K562 (cell line): ENCODE measurements at regions not wholly inside any gene's neighbourhood (a gene's known extent, or its start where the extent isn't known, plus 50 kb on each side); places are given as distances from the start of the nearest gene placed in this dataset.

ENCODE experiments used
- ATAC-seq: fragments of 200-7000 bp; cut with Tn5 transposase; 3 replicates; pipeline ENCODE4 v1.9.1; 2020; ENCODE audit warnings: moderate library complexity
- BruUV-seq: library from RNA; stranded (reverse); fragments of 400-500 nt; replicated peaks from 2 replicates; lab custom pipeline; 2021; lab: Mats Ljungman, UMichigan
- CTCF ChIA-PET: fragments of 300-600 bp; formaldehyde crosslinking; extraction: SDS; loops from one replicate; lab custom pipeline; 2021; ENCODE audit warnings: low intra/inter-chr PET ratio; lab: Yijun Ruan, JAX
- POLR2A ChIA-PET: fragments of 300-600, 350-650 bp; sonication (Branson Sonifier 250); formaldehyde crosslinking; extraction: SDS; loops from one replicate; lab custom pipeline; 2021; ENCODE audit warnings: antibody characterized with exemption, inconsistent platforms; lab: Yijun Ruan, JAX
- DNase-seq, 4 experiments: peaks; one replicate each; pipeline versions ENCODE4 v3.0.0 to v3.0.0-alpha.2; 2011 to 2018; ENCODE audit warnings: low spot score in 3 of 4, mixed read lengths in 3 of 4; ENCODE audit errors: extremely low read depth in 1 of 4
- FAIRE-seq: peaks from 2 replicates; lab custom pipeline; 2011; peaks lifted over from hg19 to GRCh38; lab: Jason Lieb, UNC
- H2AFZ ChIP-seq: 2 replicates; pipeline ENCODE4 v1.6.0; 2011; ENCODE audit warnings: low read depth, low read length, control low read depth, inconsistent platforms
- H3K27ac ChIP-seq: fragments of 200-600 bp; 3 replicates; pipeline ENCODE4 v1.8.0; 2011; ENCODE audit warnings: low read depth, mild to moderate bottlenecking, control low read depth, inconsistent platforms, low read length, moderate library complexity, mixed read lengths; ENCODE audit errors: extremely low read depth
- H3K27me3 ChIP-seq, 2 experiments: fragments of 300-600 bp in 1 of 2; 2 replicates in 1 of 2; 3 replicates in 1 of 2; pipeline versions ENCODE4 v1.6.0 to v1.8.0; 2011; ENCODE audit warnings: inconsistent platforms in 2 of 2, low read length in 2 of 2, mild to moderate bottlenecking in 1 of 2, mixed read lengths in 1 of 2, moderate library complexity in 1 of 2; ENCODE audit not compliant: control insufficient read depth in 2 of 2, insufficient read depth in 2 of 2
- H3K36me3 ChIP-seq: fragments of 300-600 bp; 3 replicates; pipeline ENCODE4 v1.8.0; 2011; ENCODE audit warnings: mild to moderate bottlenecking, low read length, inconsistent platforms; ENCODE audit not compliant: control insufficient read depth, insufficient read depth
- H3K4me1 ChIP-seq, 2 experiments: fragments of 200-600 bp in 1 of 2; replicated peaks in 1 of 2; 2 replicates in 1 of 2; 3 replicates in 1 of 2; pipeline versions ENCODE4 v1.5.1 to v1.8.0; 2011; ENCODE audit warnings: inconsistent platforms in 2 of 2, low read length in 2 of 2, mild to moderate bottlenecking in 1 of 2, mixed read lengths in 1 of 2, moderate library complexity in 1 of 2; ENCODE audit not compliant: control insufficient read depth in 2 of 2, insufficient read depth in 2 of 2
- H3K4me2 ChIP-seq: 2 replicates; pipeline ENCODE4 v1.6.1; 2011; ENCODE audit warnings: low read length, control low read depth, inconsistent platforms, mixed read lengths; ENCODE audit not compliant: insufficient read depth
- H3K4me3 ChIP-seq: fragments of 200-600 bp; sonication (generic), shearing (Covaris generic); 2 replicates; pipeline ENCODE4 v1.5.1; 2016; ENCODE audit warnings: control low read depth, inconsistent platforms
- H3K79me2 ChIP-seq: fragments of 200-600 bp; 3 replicates; pipeline ENCODE4 v1.8.0; 2011; ENCODE audit warnings: low read length, inconsistent platforms; ENCODE audit not compliant: control insufficient read depth, insufficient read depth
- H3K9ac ChIP-seq, 2 experiments: 2 replicates each; pipeline versions ENCODE4 v1.6.0 to v1.6.1; 2011; ENCODE audit warnings: low read depth in 2 of 2, low read length in 2 of 2, control low read depth in 1 of 2, inconsistent platforms in 1 of 2, mild to moderate bottlenecking in 1 of 2, mixed read lengths in 1 of 2; ENCODE audit not compliant: insufficient read depth in 1 of 2
- H3K9me1 ChIP-seq: one replicate; pipeline ENCODE4 v1.6.0; 2011; ENCODE audit warnings: inconsistent platforms, mild to moderate bottlenecking, low read length, moderate library complexity; ENCODE audit not compliant: control insufficient read depth, insufficient read depth
- H3K9me3 ChIP-seq: replicated peaks from 2 replicates; pipeline ENCODE4 v1.5.1; 2011; ENCODE audit warnings: low read depth, low read length, inconsistent platforms; ENCODE audit not compliant: control insufficient read depth, insufficient read depth
- H4K20me1 ChIP-seq: replicated peaks from 2 replicates; pipeline ENCODE4 v1.6.1; 2011; ENCODE audit warnings: low read length, inconsistent platforms, mixed read lengths; ENCODE audit not compliant: control insufficient read depth, insufficient read depth
- CBX8 ChIP-seq: fragments of 200-600 bp; sonication (generic); IDR thresholded peaks from 2 replicates; pipeline ENCODE4 v1.6.1; 2012; ENCODE audit warnings: borderline replicate concordance, mixed run types, low read depth, mild to moderate bottlenecking, moderate library complexity, mixed read lengths, low read length, control low read depth, inconsistent platforms; ENCODE audit not compliant: poor library complexity, severe bottlenecking; ENCODE audit errors: extremely low read depth
- CCNT2 ChIP-seq: IDR thresholded peaks from 2 replicates; pipeline ENCODE4 v1.6.1; 2011; ENCODE audit warnings: borderline replicate concordance, low read depth, mild to moderate bottlenecking, moderate library complexity, mixed read lengths, low read length; ENCODE audit not compliant: insufficient read length; ENCODE audit errors: extremely low read depth
- ETV5 ChIP-seq: sonication (generic); formaldehyde crosslinking; IDR thresholded peaks from 2 replicates; pipeline ENCODE4 v1.4.0; 2020; ENCODE audit warnings: low read depth, mild to moderate bottlenecking, missing genetic modification reagents
- GABPA ChIP-seq: fragments of 200-800 bp; sonication (Bioruptor generic); conservative IDR thresholded peaks from 2 replicates; pipeline ENCODE4 v1.6.1; 2016; ENCODE audit warnings: low read depth, missing genetic modification characterization, missing compliant biosample characterization
- NFXL1 ChIP-seq: fragments of 450-650 bp; formaldehyde crosslinking; IDR thresholded peaks from 2 replicates; pipeline ENCODE4 v1.4.0; 2021; ENCODE audit warnings: mild to moderate bottlenecking
- TAF9B ChIP-seq: fragments of 450-650 bp; IDR thresholded peaks from 2 replicates; pipeline ENCODE4 v1.6.1; 2018; ENCODE audit warnings: mild to moderate bottlenecking; ENCODE audit not compliant: partially characterized antibody
- ZBTB12 ChIP-seq: fragments of 250-450 bp; sonication (Bioruptor Pico); IDR thresholded peaks from 2 replicates; pipeline ENCODE4 v1.4.0; 2020
- ZNF316 ChIP-seq: fragments of 450-650 bp; IDR thresholded peaks from 2 replicates; pipeline ENCODE4 v1.6.1; 2016
- WGBS: fragments of 100-300 bp; shearing (Covaris generic); methylation state at CpG from one replicate; pipeline ENCODE4 v1.1.6; 2016; ENCODE audit warnings: low coverage, mixed read lengths; ENCODE audit not compliant: insufficient coverage; ENCODE audit errors: missing lambda C conversion rate; 5-methylcytosine and 5-hydroxymethylcytosine counted together
- in situ Hi-C: fragments of 300-500 bp; cut with MboI; formaldehyde crosslinking; loops from 4 replicates; pipeline ENCODE4 v1.15.0; 2018; ENCODE audit warnings: inconsistent platforms, mixed read lengths
- intact Hi-C: fragments of 100-400 bp; cut with micrococcal nuclease; formaldehyde crosslinking; loops from 2 replicates; pipeline ENCODE4 v1.14.2; 2022

GRCh38 chr3:144173491-144173890 is 201.9 kb downstream of the DIPK2A start:
- POLR2A ChIA-PET: no interaction called here

More at GRCh38 chr3:144173491-144173890, 201.9 kb downstream of the DIPK2A start:
- H2AFZ ChIP-seq: no peak overlapping the region
- no peak overlapping the region for H3K9ac ChIP-seq
- no peaks in the 10 kb centered on the region for H3K9me3 ChIP-seq
- CTCF ChIA-PET: no interaction called here
- no peak for DNase-seq
- WGBS: 8% methylated on average over 1 of the region's 1 CpG
- TF ChIP-seq ZBTB12 (CRISPR knock-in tag) (no peak), CBX8 (no peak), NFXL1 (no peak), ZNF316 (no peak), GABPA (no peak), CCNT2 (no peak), ETV5 (no peak), TAF9B (no peak)
- in situ Hi-C loops: no loop called here
- no peaks in the 10 kb centered on the region for H4K20me1 ChIP-seq
- no peaks in the 10 kb centered on the region for H3K36me3 ChIP-seq
- no TSS peak for BruUV-seq
- ATAC-seq: no peak
- no peak overlapping the region for H3K27ac ChIP-seq
- FAIRE-seq: no peak
- H3K9me1 ChIP-seq: no peaks in the 10 kb centered on the region
- no peak overlapping the region for H3K4me2 ChIP-seq
- no peak overlapping the region for H3K4me3 ChIP-seq
- no peaks in the 10 kb centered on the region for H3K4me1 ChIP-seq
- no peaks in the 10 kb centered on the region for H3K27me3 ChIP-seq
- intact Hi-C loops: no loop called here
- no peaks in the 10 kb centered on the region for H3K79me2 ChIP-seq
